ENCODE measurements at regions not wholly inside any gene's neighbourhood (a gene's known extent, or its start where the extent isn't known, plus 50 kb on each side); places are given as distances from the start of the nearest gene placed in this dataset.
"Not testable (repeated sequence)": the region's sequence is repeated elsewhere in the genome, so short reads cannot be mapped to it uniquely, and the experiment has no call there.

DNA sequence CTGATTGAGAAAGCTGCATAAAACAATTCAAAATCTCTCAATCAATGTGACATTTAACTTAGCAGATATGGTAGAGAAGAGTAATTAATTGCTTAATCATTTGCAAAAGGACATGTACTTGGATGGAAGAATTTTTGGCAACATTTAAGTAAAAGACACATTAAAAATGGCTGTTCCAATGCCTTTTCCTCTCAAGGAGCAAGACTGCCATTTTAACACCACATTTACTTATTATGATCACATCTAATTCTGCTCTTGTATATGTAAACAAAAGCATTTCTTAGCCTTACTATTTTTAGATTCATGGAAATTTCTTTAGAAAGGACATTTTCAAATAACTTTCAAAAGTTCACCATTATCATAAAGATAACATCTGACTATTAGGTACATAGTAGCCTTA is 360.0 kb downstream of the HINT1 start:
- Histone ChIP-seq H3K27ac (ENCODE audit: low read depth, low read length) (no peak overlapping the region), H3K9ac (ENCODE audit: low read length) (no peak overlapping the region), H3K36me3 (ENCODE audit: insufficient read depth, low read length) (no peaks in the 10 kb centered on the region), H3K4me3 (ENCODE audit: low read depth in 1 of 2, low read length in 2 of 2) (no peak overlapping the region), H3K9me3 (ENCODE audit: low read length) (no peaks in the 10 kb centered on the region), H3K4me1 (ENCODE audit: insufficient read depth, low read length) (no peaks in the 10 kb centered on the region), H3K27me3 (ENCODE audit: control insufficient read depth in 1 of 2, insufficient read depth in 2 of 2, low read length in 2 of 2) (no peaks in the 10 kb centered on the region)

DNA sequence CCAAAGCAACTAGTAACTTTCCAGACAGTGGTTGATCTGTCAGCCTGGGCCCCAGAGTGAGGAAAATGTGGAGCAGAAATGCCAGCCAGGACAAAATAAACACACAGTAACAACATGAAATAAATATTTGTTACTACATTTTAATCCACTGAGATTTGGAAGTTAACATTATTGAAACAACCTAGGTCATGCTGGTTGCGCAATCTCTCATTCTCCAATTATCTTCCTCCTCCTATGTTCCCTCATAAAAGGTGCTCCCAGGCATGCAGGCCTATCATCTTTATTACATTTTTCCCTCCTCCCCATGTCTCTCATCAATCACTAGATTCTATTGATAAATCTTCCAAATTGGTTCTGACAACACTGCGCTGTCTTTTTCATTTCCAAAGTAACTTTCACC is 363.1 kb downstream of the HINT1 start:
- no peak overlapping the region for H3K4me3 ChIP-seq (ENCODE audit: low read depth in 1 of 2, low read length in 2 of 2)
- no peaks in the 10 kb centered on the region for H3K36me3 ChIP-seq (ENCODE audit: insufficient read depth, low read length)
- no peaks in the 10 kb centered on the region for H3K4me1 ChIP-seq (ENCODE audit: insufficient read depth, low read length)
- H3K9ac ChIP-seq (ENCODE audit: low read length): no peak overlapping the region
- H3K27ac ChIP-seq (ENCODE audit: low read depth, low read length): no peak overlapping the region
- no peaks in the 10 kb centered on the region for H3K27me3 ChIP-seq (ENCODE audit: control insufficient read depth in 1 of 2, insufficient read depth in 2 of 2, low read length in 2 of 2)
- no peaks in the 10 kb centered on the region for H3K9me3 ChIP-seq (ENCODE audit: low read length)

DNA sequence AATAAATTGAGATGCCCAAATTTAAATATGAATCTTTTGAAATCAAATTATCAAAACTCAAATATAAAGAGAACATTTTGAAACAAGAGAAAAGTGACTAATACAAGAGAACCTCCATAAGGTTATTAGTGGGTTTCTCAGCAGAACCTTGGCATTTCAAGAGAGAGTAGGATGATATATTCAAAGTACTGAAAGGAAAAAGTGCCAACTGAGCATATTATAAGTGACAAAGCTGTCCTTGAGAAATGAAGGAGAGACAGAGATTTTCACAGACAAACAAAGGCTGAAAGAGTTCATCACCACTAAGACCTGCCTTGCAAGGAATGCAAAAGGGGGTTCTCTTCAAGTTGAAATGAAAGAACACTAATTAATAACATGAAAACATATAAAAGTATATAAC is 366.0 kb downstream of the HINT1 start:
- no peak overlapping the region for H3K4me3 ChIP-seq (ENCODE audit: low read depth in 1 of 2, low read length in 2 of 2)
- no peak overlapping the region for H3K27ac ChIP-seq (ENCODE audit: low read depth, low read length)
- no peak overlapping the region for H3K9ac ChIP-seq (ENCODE audit: low read length)
- H3K27me3 ChIP-seq (ENCODE audit: control insufficient read depth in 1 of 2, insufficient read depth in 2 of 2, low read length in 2 of 2): no peaks in the 10 kb centered on the region
- no peaks in the 10 kb centered on the region for H3K36me3 ChIP-seq (ENCODE audit: insufficient read depth, low read length)
- H3K9me3 ChIP-seq (ENCODE audit: low read length): no peaks in the 10 kb centered on the region
- no peaks in the 10 kb centered on the region for H3K4me1 ChIP-seq (ENCODE audit: insufficient read depth, low read length)

DNA sequence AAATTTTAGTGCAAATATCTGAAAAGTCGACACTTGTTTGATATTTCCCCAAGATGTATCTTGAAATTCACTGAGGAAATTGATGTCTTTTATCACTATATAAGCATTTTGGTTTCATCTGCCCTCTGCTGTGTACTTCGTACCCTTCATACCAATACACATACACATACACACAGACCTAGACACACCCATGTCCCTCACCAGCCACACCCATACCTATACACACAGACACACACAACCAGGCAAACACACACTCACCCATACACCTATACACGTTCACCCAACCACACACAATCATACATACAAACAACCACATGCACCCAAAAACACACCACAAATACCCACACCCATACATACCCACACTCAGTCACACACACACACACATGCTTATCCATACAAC is 367.8 kb downstream of the HINT1 start:
- Histone ChIP-seq H3K9me3 (ENCODE audit: low read length) (no peaks in the 10 kb centered on the region), H3K27ac (ENCODE audit: low read depth, low read length) (no peak overlapping the region), H3K36me3 (ENCODE audit: insufficient read depth, low read length) (no peaks in the 10 kb centered on the region), H3K9ac (ENCODE audit: low read length) (no peak overlapping the region), H3K4me1 (ENCODE audit: insufficient read depth, low read length) (no peaks in the 10 kb centered on the region), H3K4me3 (ENCODE audit: low read depth in 1 of 2, low read length in 2 of 2) (no peak overlapping the region), H3K27me3 (ENCODE audit: control insufficient read depth in 1 of 2, insufficient read depth in 2 of 2, low read length in 2 of 2) (no peaks in the 10 kb centered on the region)

DNA sequence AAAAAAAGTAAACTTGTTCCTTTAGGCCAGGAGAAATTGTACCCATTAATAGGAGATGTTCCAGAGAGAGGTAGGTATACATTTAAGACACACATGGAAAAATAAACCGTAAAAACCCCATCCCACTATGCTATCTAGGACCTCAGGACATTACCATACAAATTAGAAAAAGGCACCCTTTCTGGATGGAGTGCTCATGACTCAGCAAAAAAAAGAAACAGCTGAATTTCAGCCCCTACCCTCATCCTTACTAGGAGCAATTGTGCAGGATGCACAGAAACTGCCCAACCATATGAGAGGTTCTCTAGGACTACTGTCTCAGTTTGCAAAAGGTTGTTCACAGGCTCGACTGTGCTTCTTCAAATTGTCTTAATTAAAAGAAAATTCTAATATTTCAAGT is 368.2 kb downstream of the HINT1 start:
- no peak overlapping the region for H3K4me3 ChIP-seq (ENCODE audit: low read depth in 1 of 2, low read length in 2 of 2)
- H3K36me3 ChIP-seq (ENCODE audit: insufficient read depth, low read length): no peaks in the 10 kb centered on the region
- no peaks in the 10 kb centered on the region for H3K4me1 ChIP-seq (ENCODE audit: insufficient read depth, low read length)
- H3K9me3 ChIP-seq (ENCODE audit: low read length): no peaks in the 10 kb centered on the region
- no peak overlapping the region for H3K9ac ChIP-seq (ENCODE audit: low read length)
- no peaks in the 10 kb centered on the region for H3K27me3 ChIP-seq (ENCODE audit: control insufficient read depth in 1 of 2, insufficient read depth in 2 of 2, low read length in 2 of 2)
- H3K27ac ChIP-seq (ENCODE audit: low read depth, low read length): no peak overlapping the region

DNA sequence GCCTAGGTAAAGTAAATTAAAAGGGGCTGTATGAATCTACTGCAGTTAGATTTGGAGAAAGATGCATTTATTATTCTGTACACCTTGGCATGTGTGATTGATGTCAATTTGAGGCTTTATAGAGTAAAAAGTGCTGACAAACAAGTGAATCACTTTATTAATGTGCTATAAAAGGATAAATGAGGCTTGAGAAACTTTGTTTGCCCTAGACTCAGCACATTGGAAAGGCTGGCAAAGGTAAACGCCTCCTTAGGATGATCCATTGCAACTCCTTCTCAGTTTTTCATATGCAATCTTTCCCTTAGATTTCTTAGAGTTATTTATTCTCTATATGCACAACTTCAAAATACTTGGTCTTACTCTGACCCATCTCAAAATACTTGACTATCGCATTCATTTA is 369.0 kb downstream of the HINT1 start:
- H3K4me3 ChIP-seq (ENCODE audit: low read depth in 1 of 2, low read length in 2 of 2): no peak overlapping the region
- no peak overlapping the region for H3K27ac ChIP-seq (ENCODE audit: low read depth, low read length)
- H3K4me1 ChIP-seq (ENCODE audit: insufficient read depth, low read length): no peaks in the 10 kb centered on the region
- no peaks in the 10 kb centered on the region for H3K27me3 ChIP-seq (ENCODE audit: control insufficient read depth in 1 of 2, insufficient read depth in 2 of 2, low read length in 2 of 2)
- H3K9me3 ChIP-seq (ENCODE audit: low read length): no peaks in the 10 kb centered on the region
- no peaks in the 10 kb centered on the region for H3K36me3 ChIP-seq (ENCODE audit: insufficient read depth, low read length)
- H3K9ac ChIP-seq (ENCODE audit: low read length): no peak overlapping the region

DNA sequence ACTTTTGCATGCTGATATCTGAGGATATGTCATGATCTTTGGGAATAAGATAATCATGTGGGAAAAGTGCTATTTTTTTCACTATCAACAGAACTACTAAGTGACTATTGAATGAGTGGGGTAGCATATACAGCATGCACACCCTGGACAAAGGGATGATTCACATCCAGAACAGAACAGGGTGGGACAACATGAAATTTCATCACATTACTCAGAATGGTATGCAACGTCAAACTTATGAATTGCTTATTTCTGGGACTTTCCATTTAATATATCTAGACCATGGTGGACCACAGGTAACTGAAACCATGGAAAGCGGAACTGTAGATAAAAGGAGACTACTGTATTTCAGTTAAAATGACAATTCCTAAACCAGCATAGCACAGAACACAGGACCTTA is 370.0 kb downstream of the HINT1 start:
- Histone ChIP-seq H3K27ac (ENCODE audit: low read depth, low read length) (no peak overlapping the region), H3K9ac (ENCODE audit: low read length) (no peak overlapping the region), H3K4me1 (ENCODE audit: insufficient read depth, low read length) (no peaks in the 10 kb centered on the region), H3K4me3 (ENCODE audit: low read depth in 1 of 2, low read length in 2 of 2) (no peak overlapping the region), H3K9me3 (ENCODE audit: low read length) (no peaks in the 10 kb centered on the region), H3K36me3 (ENCODE audit: insufficient read depth, low read length) (no peaks in the 10 kb centered on the region), H3K27me3 (ENCODE audit: control insufficient read depth in 1 of 2, insufficient read depth in 2 of 2, low read length in 2 of 2) (no peaks in the 10 kb centered on the region)

DNA sequence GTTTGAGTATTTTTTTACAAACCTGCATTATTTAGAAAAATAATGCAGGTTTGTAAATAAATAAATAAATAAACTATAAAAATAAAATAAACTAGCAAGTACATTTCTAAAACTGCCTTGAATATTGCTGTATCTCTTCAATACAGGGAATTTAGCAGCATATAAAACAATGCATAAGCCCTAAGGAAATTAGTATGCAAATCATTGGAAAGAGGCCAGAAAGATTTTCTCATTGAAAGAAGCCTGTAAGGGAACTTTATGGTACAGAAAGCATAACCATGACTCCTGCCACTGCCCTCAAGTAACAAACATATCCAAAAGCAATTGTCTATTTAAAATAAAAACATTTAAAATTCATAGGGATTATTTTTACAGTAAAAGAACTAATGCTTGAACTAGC is 387.3 kb downstream of the HINT1 start:
- Histone ChIP-seq H3K27ac (ENCODE audit: low read depth, low read length) (no peak overlapping the region), H3K9ac (ENCODE audit: low read length) (no peak overlapping the region), H3K27me3 (ENCODE audit: control insufficient read depth in 1 of 2, insufficient read depth in 2 of 2, low read length in 2 of 2) (no peaks in the 10 kb centered on the region), H3K4me1 (ENCODE audit: insufficient read depth, low read length) (no peaks in the 10 kb centered on the region), H3K9me3 (ENCODE audit: low read length) (no peaks in the 10 kb centered on the region), H3K4me3 (ENCODE audit: low read depth in 1 of 2, low read length in 2 of 2) (no peak overlapping the region), H3K36me3 (ENCODE audit: insufficient read depth, low read length) (no peaks in the 10 kb centered on the region)

DNA sequence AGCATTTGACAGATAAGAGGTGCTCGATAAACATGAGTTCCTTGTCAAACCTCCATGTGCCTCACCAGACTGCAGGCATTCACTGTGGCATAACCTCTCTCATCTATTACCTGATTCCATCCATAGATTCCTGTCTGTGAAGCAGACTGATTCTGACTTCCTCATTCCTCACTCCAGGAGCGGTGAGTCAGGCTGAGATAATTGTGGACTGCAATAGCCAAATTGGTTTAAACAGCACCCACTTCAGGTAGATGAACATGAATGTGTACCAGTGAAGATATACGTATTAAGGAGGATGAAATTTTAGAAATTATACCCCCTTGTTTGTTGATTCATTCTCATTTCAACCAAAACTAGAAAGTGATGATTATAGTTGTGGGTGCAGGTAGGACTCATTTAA is 391.2 kb downstream of the HINT1 start:
- no peaks in the 10 kb centered on the region for H3K4me1 ChIP-seq (ENCODE audit: insufficient read depth, low read length)
- H3K4me3 ChIP-seq (ENCODE audit: low read depth in 1 of 2, low read length in 2 of 2): no peak overlapping the region
- no peak overlapping the region for H3K9ac ChIP-seq (ENCODE audit: low read length)
- no peak overlapping the region for H3K27ac ChIP-seq (ENCODE audit: low read depth, low read length)
- no peaks in the 10 kb centered on the region for H3K27me3 ChIP-seq (ENCODE audit: control insufficient read depth in 1 of 2, insufficient read depth in 2 of 2, low read length in 2 of 2)
- H3K36me3 ChIP-seq (ENCODE audit: insufficient read depth, low read length): no peaks in the 10 kb centered on the region
- H3K9me3 ChIP-seq (ENCODE audit: low read length): no peaks in the 10 kb centered on the region

DNA sequence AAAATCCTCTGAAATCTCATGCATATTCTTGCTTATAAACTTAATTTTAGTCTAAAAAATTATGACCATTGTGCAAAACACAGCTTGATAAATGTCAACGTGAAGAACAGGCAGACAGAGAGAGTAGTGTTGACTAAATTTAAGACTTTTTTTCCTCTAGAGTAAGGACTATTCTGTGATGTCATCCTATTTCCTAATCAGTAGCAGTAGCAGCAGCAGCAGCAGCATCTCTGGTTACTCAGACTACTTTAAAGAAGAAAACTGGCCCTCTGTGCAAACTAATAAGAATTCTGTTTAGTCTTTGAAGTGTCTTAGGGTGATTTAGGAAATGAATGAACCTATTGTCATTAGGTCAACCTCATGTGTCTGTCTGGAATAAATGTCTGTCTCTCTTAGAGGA is 403.0 kb downstream of the HINT1 start:
- Histone ChIP-seq H3K9ac (ENCODE audit: low read length) (no peak overlapping the region), H3K27me3 (ENCODE audit: control insufficient read depth in 1 of 2, insufficient read depth in 2 of 2, low read length in 2 of 2) (no peaks in the 10 kb centered on the region), H3K4me1 (ENCODE audit: insufficient read depth, low read length) (no peaks in the 10 kb centered on the region), H3K27ac (ENCODE audit: low read depth, low read length) (no peak overlapping the region), H3K36me3 (ENCODE audit: insufficient read depth, low read length) (no peaks in the 10 kb centered on the region), H3K9me3 (ENCODE audit: low read length) (no peaks in the 10 kb centered on the region), H3K4me3 (ENCODE audit: low read depth in 1 of 2, low read length in 2 of 2) (no peak overlapping the region)

DNA sequence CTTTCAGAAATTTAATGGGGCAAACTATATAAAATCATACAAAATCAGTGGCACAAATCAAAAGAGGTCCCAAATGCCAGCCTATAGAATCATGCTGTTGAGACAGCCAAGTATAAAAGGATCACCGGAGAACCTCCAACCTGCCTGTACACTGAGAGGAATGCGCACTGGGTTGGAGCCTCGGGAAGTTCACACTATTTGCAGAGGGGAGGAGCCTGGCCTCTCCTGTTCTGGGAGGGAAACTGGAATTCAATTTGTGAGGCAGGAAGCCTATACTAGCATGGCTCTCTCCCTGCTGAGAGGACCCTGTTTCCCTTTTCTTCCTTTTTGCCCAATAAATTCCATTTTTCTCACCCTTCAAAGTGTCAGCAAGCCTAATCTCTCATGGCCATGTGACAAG is 406.0 kb downstream of the HINT1 start:
- Histone ChIP-seq H3K9ac (ENCODE audit: low read length) (no peak overlapping the region), H3K36me3 (ENCODE audit: insufficient read depth, low read length) (no peaks in the 10 kb centered on the region), H3K9me3 (ENCODE audit: low read length) (no peaks in the 10 kb centered on the region), H3K27ac (ENCODE audit: low read depth, low read length) (no peak overlapping the region), H3K27me3 (ENCODE audit: control insufficient read depth in 1 of 2, insufficient read depth in 2 of 2, low read length in 2 of 2) (no peaks in the 10 kb centered on the region), H3K4me3 (ENCODE audit: low read depth in 1 of 2, low read length in 2 of 2) (no peak overlapping the region), H3K4me1 (ENCODE audit: insufficient read depth, low read length) (no peaks in the 10 kb centered on the region)

DNA sequence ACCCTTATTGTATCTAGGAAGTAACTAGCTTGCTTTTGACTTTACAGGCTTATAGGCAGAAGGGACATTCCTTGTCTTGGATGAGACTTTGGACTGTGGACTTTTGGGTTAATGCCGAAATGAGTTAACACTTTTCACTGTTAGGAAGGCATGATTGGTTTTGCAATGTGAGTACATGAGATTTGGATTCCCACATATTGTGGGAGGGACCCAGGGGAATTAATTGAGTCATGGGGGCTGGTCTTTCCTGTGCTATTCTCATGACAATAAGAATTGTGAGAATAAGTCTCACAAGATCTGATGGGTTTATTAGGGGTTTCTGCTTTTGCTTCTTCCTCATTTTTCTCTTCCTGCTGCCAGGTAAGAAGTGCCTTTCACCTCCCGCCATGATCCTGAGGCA is 417.5 kb downstream of the HINT1 start:
- Histone ChIP-seq H3K4me1 (ENCODE audit: insufficient read depth, low read length) (no peaks in the 10 kb centered on the region), H3K36me3 (ENCODE audit: insufficient read depth, low read length) (no peaks in the 10 kb centered on the region), H3K9me3 (ENCODE audit: low read length) (no peaks in the 10 kb centered on the region), H3K9ac (ENCODE audit: low read length) (no peak overlapping the region), H3K27ac (ENCODE audit: low read depth, low read length) (no peak overlapping the region), H3K27me3 (ENCODE audit: control insufficient read depth in 1 of 2, insufficient read depth in 2 of 2, low read length in 2 of 2) (no peaks in the 10 kb centered on the region), H3K4me3 (ENCODE audit: low read depth in 1 of 2, low read length in 2 of 2) (no peak overlapping the region)

DNA sequence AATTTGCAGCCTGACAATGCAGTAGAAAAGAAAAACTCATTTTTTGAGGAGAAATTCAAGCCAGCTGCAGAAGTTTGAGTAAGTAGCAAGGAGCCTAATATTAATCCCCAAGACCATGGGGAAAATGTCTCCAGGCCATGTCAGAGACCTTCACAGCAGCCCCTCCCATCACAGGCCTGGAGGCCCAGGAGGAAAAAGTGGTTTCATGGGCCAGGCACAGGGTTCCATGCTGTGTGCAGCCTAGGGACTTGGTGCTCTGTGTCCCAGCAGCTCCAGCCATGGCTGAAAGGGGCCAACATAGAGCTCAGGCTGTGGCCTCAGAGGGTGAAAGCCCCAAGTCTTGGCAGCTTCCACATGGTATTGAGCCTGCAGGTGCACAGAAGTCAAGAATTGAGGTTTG is 418.4 kb downstream of the HINT1 start:
- H3K27me3 ChIP-seq (ENCODE audit: control insufficient read depth in 1 of 2, insufficient read depth in 2 of 2, low read length in 2 of 2); H3K36me3 ChIP-seq (ENCODE audit: insufficient read depth, low read length); H3K9me3 ChIP-seq (ENCODE audit: low read length); H3K4me1 ChIP-seq (ENCODE audit: insufficient read depth, low read length); H3K4me3 ChIP-seq (ENCODE audit: low read depth in 1 of 2, low read length in 2 of 2); H3K9ac ChIP-seq (ENCODE audit: low read length); H3K27ac ChIP-seq (ENCODE audit: low read depth, low read length): not testable (repeated sequence)

Data from muscle layer of colon (tissue), 2 donors.